HL-60 (cell line): ENCODE measurements at regions not wholly inside any gene's neighbourhood (a gene's known extent, or its start where the extent isn't known, plus 50 kb on each side); places are given as distances from the start of the nearest gene placed in this dataset.

Experiments used
- DNase-seq, 2 experiments: peaks; one replicate each; pipeline ENCODE4 v3.0.0-alpha.2; 2010 to 2020; ENCODE audit warnings: low read depth in 1 of 2, low spot score in 1 of 2
- H3K27ac ChIP-seq: fragments of 250-450 bp; sonication (Bioruptor Pico); replicated peaks from 2 replicates; pipeline ENCODE4 v1.5.1; 2020; ENCODE audit warnings: mild to moderate bottlenecking, moderate library complexity
- H3K27me3 ChIP-seq: fragments of 250-450 bp; sonication (Bioruptor Pico); 2 replicates; pipeline ENCODE4 v1.5.1; 2021; ENCODE audit warnings: mild to moderate bottlenecking, moderate library complexity; ENCODE audit not compliant: insufficient read depth, poor library complexity, severe bottlenecking
- H3K4me3 ChIP-seq: replicated peaks from 2 replicates; pipeline ENCODE4 v1.5.1; 2011; ENCODE audit warnings: mild to moderate bottlenecking, control low read depth, low read length; ENCODE audit not compliant: insufficient read depth
- CTCF ChIP-seq: IDR thresholded peaks from one replicate; pipeline ENCODE4 v1.5.1; 2011; ENCODE audit warnings: low read length, control low read depth, inconsistent platforms; ENCODE audit not compliant: insufficient read depth
- GABPA ChIP-seq: IDR thresholded peaks from 2 replicates; pipeline ENCODE4 v1.6.1; 2012; ENCODE audit warnings: low read depth
- POLR2AphosphoS5 ChIP-seq: IDR thresholded peaks from 2 replicates; pipeline ENCODE4 v1.6.1; 2012; ENCODE audit warnings: low read depth
- SPI1 ChIP-seq: IDR thresholded peaks from 2 replicates; pipeline ENCODE4 v1.6.1; 2012; ENCODE audit warnings: low read depth, mild to moderate bottlenecking, borderline replicate concordance
- TF ChIP-seq, protein P1 (sequence below): IDR thresholded peaks from 2 replicates; pipeline ENCODE4 v1.6.1; 2012; ENCODE audit warnings: low read depth; ENCODE audit not compliant: insufficient replicate concordance

GRCh38 chr12:19872621-19873540 lies 433.6 kb downstream of the AEBP2 start:
- no peak for DNase-seq

DNA sequence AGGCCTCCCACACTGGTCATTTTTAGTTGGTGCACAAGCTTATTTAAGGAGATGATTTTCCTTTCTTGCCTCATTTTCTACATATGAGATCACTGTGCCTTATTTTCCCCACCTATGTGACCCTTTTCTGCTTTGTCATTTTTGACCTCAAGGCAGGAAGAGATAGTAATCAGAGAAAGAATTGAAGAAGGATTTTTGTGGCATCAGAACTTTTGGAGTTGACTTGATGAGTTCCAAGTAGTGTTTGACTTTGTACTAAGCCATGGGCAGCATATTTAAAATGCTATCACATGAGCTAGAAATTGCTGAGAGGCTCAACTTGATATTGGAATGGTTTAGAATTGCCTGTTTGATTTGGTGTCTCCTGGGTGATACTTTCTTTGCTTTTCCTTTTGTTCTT lies 440.8 kb downstream of the AEBP2 start:
- Histone ChIP-seq H3K27ac (no peak overlapping the region), H3K27me3 (no peaks in the 10 kb centered on the region), H3K4me3 (no peak overlapping the region)
- DNase-seq, result no peak
- TF ChIP-seq, protein P1, sequence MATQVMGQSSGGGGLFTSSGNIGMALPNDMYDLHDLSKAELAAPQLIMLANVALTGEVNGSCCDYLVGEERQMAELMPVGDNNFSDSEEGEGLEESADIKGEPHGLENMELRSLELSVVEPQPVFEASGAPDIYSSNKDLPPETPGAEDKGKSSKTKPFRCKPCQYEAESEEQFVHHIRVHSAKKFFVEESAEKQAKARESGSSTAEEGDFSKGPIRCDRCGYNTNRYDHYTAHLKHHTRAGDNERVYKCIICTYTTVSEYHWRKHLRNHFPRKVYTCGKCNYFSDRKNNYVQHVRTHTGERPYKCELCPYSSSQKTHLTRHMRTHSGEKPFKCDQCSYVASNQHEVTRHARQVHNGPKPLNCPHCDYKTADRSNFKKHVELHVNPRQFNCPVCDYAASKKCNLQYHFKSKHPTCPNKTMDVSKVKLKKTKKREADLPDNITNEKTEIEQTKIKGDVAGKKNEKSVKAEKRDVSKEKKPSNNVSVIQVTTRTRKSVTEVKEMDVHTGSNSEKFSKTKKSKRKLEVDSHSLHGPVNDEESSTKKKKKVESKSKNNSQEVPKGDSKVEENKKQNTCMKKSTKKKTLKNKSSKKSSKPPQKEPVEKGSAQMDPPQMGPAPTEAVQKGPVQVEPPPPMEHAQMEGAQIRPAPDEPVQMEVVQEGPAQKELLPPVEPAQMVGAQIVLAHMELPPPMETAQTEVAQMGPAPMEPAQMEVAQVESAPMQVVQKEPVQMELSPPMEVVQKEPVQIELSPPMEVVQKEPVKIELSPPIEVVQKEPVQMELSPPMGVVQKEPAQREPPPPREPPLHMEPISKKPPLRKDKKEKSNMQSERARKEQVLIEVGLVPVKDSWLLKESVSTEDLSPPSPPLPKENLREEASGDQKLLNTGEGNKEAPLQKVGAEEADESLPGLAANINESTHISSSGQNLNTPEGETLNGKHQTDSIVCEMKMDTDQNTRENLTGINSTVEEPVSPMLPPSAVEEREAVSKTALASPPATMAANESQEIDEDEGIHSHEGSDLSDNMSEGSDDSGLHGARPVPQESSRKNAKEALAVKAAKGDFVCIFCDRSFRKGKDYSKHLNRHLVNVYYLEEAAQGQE, result no peak
- no peak for TF ChIP-seq GABPA
- TF ChIP-seq CTCF, result no peak
- no peak for TF ChIP-seq SPI1
- no peak for TF ChIP-seq POLR2AphosphoS5

More at GRCh38 chr12:19872621-19873540, 433.6 kb downstream of the AEBP2 start:
- H3K27me3 ChIP-seq, result no peaks in the 10 kb centered on the region
- TF ChIP-seq CTCF (no peak), POLR2AphosphoS5 (no peak), GABPA (no peak), SPI1 (no peak)
- TF ChIP-seq, protein P1, result no peak
- no peak overlapping the region for H3K27ac ChIP-seq
- H3K4me3 ChIP-seq, result no peak overlapping the region

DNA sequence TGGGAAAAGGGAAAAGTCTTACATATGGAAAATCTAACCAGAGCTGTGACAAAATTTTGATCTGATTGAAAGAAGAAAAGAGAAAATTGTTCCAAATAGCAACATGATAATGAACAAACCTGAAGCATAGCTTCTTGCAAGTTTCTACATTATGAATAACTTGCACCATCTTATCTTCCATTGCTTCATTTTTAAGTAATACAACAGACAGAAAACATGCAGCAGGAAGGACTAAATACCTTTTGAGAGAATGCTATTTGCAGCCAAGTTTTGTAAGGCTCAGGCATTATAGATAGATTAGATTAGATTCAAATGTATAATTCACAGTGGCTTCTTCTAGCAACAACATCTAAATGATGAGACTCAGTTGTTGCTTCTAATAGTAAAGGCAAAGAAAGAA lies 441.4 kb downstream of the AEBP2 start:
- no peak for DNase-seq
- H3K27me3 ChIP-seq, result no peaks in the 10 kb centered on the region
- TF ChIP-seq POLR2AphosphoS5 (no peak), GABPA (no peak), CTCF (no peak), SPI1 (no peak)
- TF ChIP-seq, protein P1, result no peak
- H3K4me3 ChIP-seq, result no peak overlapping the region
- no peak overlapping the region for H3K27ac ChIP-seq
